HepG2 (cell line): ENCODE measurements at regions not wholly inside any gene's neighbourhood (a gene's known extent, or its start where the extent isn't known, plus 50 kb on each side); places are given as distances from the start of the nearest gene placed in this dataset.
"Not testable (repeated sequence)": the region's sequence is repeated elsewhere in the genome, so short reads cannot be mapped to it uniquely, and the experiment has no call there.

Source experiments
- ATF3 ChIP-seq: sonication (generic); formaldehyde crosslinking; IDR thresholded peaks from 2 replicates; pipeline ENCODE4 v1.4.0; 2020; ENCODE audit warnings: missing genetic modification reagents
- ATF7 ChIP-seq, 2 experiments: fragments of 450-650 bp in 1 of 2; sonication (generic) in 1 of 2; formaldehyde crosslinking in 1 of 2; IDR thresholded peaks; 2 replicates each; pipeline versions ENCODE4 v1.4.0 to v1.6.1; 2016 to 2020; ENCODE audit warnings: antibody characterized with exemption in 1 of 2, mild to moderate bottlenecking in 1 of 2, missing genetic modification reagents in 1 of 2
- ELF4 ChIP-seq: sonication (generic); formaldehyde crosslinking; IDR thresholded peaks from 2 replicates; pipeline ENCODE4 v1.5.0; 2020; ENCODE audit warnings: missing genetic modification reagents, mild to moderate bottlenecking, moderate library complexity, borderline replicate concordance
- HDAC6 ChIP-seq: fragments of 200-600 bp; sonication (generic); IDR thresholded peaks from 2 replicates; pipeline ENCODE4 v1.7.0; 2017; ENCODE audit warnings: mild to moderate bottlenecking, antibody characterized with exemption, low read length, low read depth
- ZFX ChIP-seq: sonication (generic); formaldehyde crosslinking; IDR thresholded peaks from 2 replicates; pipeline ENCODE4 v1.4.0; 2020; ENCODE audit warnings: mild to moderate bottlenecking, low read depth, missing genetic modification reagents, moderate library complexity
- ZNF121 ChIP-seq: sonication (generic); formaldehyde crosslinking; IDR thresholded peaks from 2 replicates; pipeline ENCODE4 v1.5.0; 2020; ENCODE audit warnings: mild to moderate bottlenecking, missing genetic modification reagents
- ZNF253 ChIP-seq: sonication (generic); formaldehyde crosslinking; IDR thresholded peaks from 2 replicates; pipeline ENCODE4 v1.8.0; 2022; ENCODE audit warnings: mild to moderate bottlenecking, missing genetic modification reagents, borderline replicate concordance
- ZNF317 ChIP-seq: sonication (generic); formaldehyde crosslinking; IDR thresholded peaks from 2 replicates; pipeline ENCODE4 v1.5.0; 2020; ENCODE audit warnings: mild to moderate bottlenecking, missing genetic modification reagents
- TF ChIP-seq, protein P1 (sequence below): sonication (generic); formaldehyde crosslinking; IDR thresholded peaks from 2 replicates; pipeline ENCODE4 v1.5.0; 2020; ENCODE audit warnings: mild to moderate bottlenecking, missing genetic modification reagents, moderate library complexity
- TF ChIP-seq, protein P2 (sequence below): sonication (generic); formaldehyde crosslinking; conservative IDR thresholded peaks from 2 replicates; pipeline ENCODE4 v1.4.0; 2020; ENCODE audit warnings: missing genetic modification reagents

DNA sequence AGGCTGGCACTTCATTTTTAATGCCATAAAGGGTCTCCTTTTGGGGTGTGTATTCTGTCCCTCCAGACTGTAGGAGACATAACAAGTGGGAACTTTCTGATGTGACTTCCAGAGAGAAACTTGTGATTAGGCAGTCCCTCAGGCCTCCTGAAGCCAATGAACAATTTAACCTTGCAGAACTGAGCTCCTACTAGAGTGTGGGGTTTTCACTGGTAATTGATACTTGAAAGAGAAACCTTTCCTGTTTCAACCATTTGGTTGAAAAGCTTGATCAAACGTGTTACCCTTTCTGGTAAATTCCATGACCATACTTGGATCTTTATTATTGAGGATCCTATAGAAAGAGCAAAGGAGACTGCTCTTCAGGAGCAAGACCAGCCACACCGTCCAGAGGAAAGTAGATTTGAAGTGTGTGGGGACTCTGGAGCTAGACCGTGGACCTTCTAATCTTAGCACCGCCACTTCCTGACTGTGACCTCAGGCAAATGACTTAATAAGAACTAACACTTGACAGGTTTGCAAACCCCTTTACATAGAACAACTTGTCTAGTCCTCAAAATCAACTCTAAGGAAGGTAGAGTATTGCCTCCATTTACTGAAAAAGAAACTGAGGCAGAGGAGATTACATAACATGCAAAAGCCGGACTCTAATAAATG, 69.9 kb upstream of the GDNF start:
- TF ChIP-seq ZFX (CRISPR knock-in tag); ZNF317 (CRISPR knock-in tag); ZNF253 (CRISPR knock-in tag); HDAC6; ZNF121 (CRISPR knock-in tag); ATF3 (CRISPR knock-in tag); ATF7 (IDR thresholded peaks at IDR 0.05); ATF7 (CRISPR knock-in tag; IDR thresholded peaks at IDR 0.05); ELF4 (CRISPR knock-in tag): not testable (repeated sequence)
- TF ChIP-seq, protein P1, sequence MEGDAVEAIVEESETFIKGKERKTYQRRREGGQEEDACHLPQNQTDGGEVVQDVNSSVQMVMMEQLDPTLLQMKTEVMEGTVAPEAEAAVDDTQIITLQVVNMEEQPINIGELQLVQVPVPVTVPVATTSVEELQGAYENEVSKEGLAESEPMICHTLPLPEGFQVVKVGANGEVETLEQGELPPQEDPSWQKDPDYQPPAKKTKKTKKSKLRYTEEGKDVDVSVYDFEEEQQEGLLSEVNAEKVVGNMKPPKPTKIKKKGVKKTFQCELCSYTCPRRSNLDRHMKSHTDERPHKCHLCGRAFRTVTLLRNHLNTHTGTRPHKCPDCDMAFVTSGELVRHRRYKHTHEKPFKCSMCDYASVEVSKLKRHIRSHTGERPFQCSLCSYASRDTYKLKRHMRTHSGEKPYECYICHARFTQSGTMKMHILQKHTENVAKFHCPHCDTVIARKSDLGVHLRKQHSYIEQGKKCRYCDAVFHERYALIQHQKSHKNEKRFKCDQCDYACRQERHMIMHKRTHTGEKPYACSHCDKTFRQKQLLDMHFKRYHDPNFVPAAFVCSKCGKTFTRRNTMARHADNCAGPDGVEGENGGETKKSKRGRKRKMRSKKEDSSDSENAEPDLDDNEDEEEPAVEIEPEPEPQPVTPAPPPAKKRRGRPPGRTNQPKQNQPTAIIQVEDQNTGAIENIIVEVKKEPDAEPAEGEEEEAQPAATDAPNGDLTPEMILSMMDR = not testable (repeated sequence)
- TF ChIP-seq, protein P2, sequence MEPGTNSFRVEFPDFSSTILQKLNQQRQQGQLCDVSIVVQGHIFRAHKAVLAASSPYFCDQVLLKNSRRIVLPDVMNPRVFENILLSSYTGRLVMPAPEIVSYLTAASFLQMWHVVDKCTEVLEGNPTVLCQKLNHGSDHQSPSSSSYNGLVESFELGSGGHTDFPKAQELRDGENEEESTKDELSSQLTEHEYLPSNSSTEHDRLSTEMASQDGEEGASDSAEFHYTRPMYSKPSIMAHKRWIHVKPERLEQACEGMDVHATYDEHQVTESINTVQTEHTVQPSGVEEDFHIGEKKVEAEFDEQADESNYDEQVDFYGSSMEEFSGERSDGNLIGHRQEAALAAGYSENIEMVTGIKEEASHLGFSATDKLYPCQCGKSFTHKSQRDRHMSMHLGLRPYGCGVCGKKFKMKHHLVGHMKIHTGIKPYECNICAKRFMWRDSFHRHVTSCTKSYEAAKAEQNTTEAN (CRISPR knock-in tag) = not testable (repeated sequence)
